ENCODE measurements at regions not wholly inside any gene's neighbourhood (a gene's known extent, or its start where the extent isn't known, plus 50 kb on each side); places are given as distances from the start of the nearest gene placed in this dataset.

DNA sequence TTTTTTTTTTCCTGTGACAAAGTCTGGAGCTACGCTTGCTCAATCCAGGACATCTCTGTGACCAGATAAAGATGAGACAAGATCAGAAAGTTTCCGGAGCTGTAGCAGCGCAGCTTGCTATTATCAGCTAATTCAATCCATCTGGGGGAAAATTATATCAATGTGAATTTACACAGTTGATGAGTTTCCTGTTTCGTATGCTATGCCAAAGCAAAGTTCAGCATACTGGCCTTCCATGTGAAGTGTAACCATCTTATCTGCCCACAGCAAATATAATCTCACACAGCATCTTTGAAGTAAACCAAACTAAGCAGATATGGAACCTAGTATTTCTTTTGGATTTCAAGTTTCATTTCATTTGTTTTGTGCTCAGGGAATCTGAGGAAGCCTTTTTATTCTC, 1767.7 kb downstream of the EFNA5 start:
- H3K27ac ChIP-seq = no peak overlapping the region
- H3K27me3 ChIP-seq = no peaks in the 10 kb centered on the region
- H3K9me3 ChIP-seq = no peaks in the 10 kb centered on the region
- H3K4me3 ChIP-seq (ENCODE audit: low read depth in 1 of 2, low read length in 1 of 2) = no peak overlapping the region
- H3K36me3 ChIP-seq = no peaks in the 10 kb centered on the region
- no peak for TF ChIP-seq CTCF (IDR thresholded peaks at IDR 0.05)
- no peaks in the 10 kb centered on the region for H3K4me1 ChIP-seq (ENCODE audit: control insufficient read depth in 1 of 2, insufficient read depth in 1 of 2, low read depth in 1 of 2, low read length in 1 of 2)

- Histone ChIP-seq H3K36me3 (no peaks in the 10 kb centered on the region), H3K9me3 (no peaks in the 10 kb centered on the region), H3K27ac (no peak overlapping the region), H3K27me3 (no peaks in the 10 kb centered on the region), H3K4me3 (ENCODE audit: low read depth in 1 of 2, low read length in 1 of 2) (no peak overlapping the region), H3K4me1 (ENCODE audit: control insufficient read depth in 1 of 2, insufficient read depth in 1 of 2, low read depth in 1 of 2, low read length in 1 of 2) (no peaks in the 10 kb centered on the region)
- no peak for TF ChIP-seq CTCF (IDR thresholded peaks at IDR 0.05)
Measured at GRCh38 chr5:105899726-105900125, 1771.0 kb downstream of the EFNA5 start.

DNA sequence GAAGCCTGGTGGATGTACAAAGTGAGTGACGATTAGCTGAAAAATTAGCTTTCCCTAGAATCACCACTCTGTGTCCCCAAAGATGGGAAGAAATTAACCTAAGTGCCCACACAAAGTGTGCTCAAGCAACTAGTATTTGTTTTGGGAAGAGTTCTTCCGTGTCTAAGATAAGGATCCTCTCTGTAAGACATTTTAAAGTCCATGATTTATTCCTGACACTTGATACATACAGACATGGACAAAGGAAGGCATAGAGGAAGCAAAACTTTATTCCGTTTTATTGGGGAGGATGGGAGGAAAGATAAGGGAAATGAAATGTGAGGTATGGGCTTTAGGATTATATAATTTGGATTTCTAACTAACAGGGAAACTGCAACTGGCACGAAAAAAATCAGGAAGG, 1772.6 kb downstream of the EFNA5 start:
- no peak for TF ChIP-seq CTCF (IDR thresholded peaks at IDR 0.05)
- no peaks in the 10 kb centered on the region for H3K4me1 ChIP-seq (ENCODE audit: control insufficient read depth in 1 of 2, insufficient read depth in 1 of 2, low read depth in 1 of 2, low read length in 1 of 2)
- no peak overlapping the region for H3K27ac ChIP-seq
- H3K36me3 ChIP-seq = no peaks in the 10 kb centered on the region
- no peaks in the 10 kb centered on the region for H3K9me3 ChIP-seq
- no peak overlapping the region for H3K4me3 ChIP-seq (ENCODE audit: low read depth in 1 of 2, low read length in 1 of 2)
- H3K27me3 ChIP-seq = no peaks in the 10 kb centered on the region

GRCh38 chr5:105885266-105885665, 1785.5 kb downstream of the EFNA5 start:
- H3K9me3 ChIP-seq = no peaks in the 10 kb centered on the region
- H3K4me3 ChIP-seq (ENCODE audit: low read depth in 1 of 2, low read length in 1 of 2) = no peak overlapping the region
- H3K27me3 ChIP-seq = no peaks in the 10 kb centered on the region
- H3K36me3 ChIP-seq = no peaks in the 10 kb centered on the region
- no peaks in the 10 kb centered on the region for H3K4me1 ChIP-seq (ENCODE audit: control insufficient read depth in 1 of 2, insufficient read depth in 1 of 2, low read depth in 1 of 2, low read length in 1 of 2)
- TF ChIP-seq CTCF (IDR thresholded peaks at IDR 0.05) = no peak
- H3K27ac ChIP-seq = no peak overlapping the region

- no peaks in the 10 kb centered on the region for H3K4me1 ChIP-seq (ENCODE audit: control insufficient read depth in 1 of 2, insufficient read depth in 1 of 2, low read depth in 1 of 2, low read length in 1 of 2)
- no peaks in the 10 kb centered on the region for H3K27me3 ChIP-seq
- no peak overlapping the region for H3K4me3 ChIP-seq (ENCODE audit: low read depth in 1 of 2, low read length in 1 of 2)
- no peaks in the 10 kb centered on the region for H3K9me3 ChIP-seq
- no peak for TF ChIP-seq CTCF (IDR thresholded peaks at IDR 0.05)
- H3K36me3 ChIP-seq = no peaks in the 10 kb centered on the region
- H3K27ac ChIP-seq = no peak overlapping the region
Measured at GRCh38 chr5:105882956-105883481, 1787.7 kb downstream of the EFNA5 start.

- no peaks in the 10 kb centered on the region for H3K36me3 ChIP-seq
- H3K27ac ChIP-seq = no peak overlapping the region
- TF ChIP-seq CTCF (IDR thresholded peaks at IDR 0.05) = no peak
- no peak overlapping the region for H3K4me3 ChIP-seq (ENCODE audit: low read depth in 1 of 2, low read length in 1 of 2)
- no peaks in the 10 kb centered on the region for H3K27me3 ChIP-seq
- H3K9me3 ChIP-seq = no peaks in the 10 kb centered on the region
- H3K4me1 ChIP-seq (ENCODE audit: control insufficient read depth in 1 of 2, insufficient read depth in 1 of 2, low read depth in 1 of 2, low read length in 1 of 2) = no peaks in the 10 kb centered on the region
Measured at GRCh38 chr5:105878402-105878801, 1792.3 kb downstream of the EFNA5 start.

All from neutrophil (primary cell).